HG02610 (cell line): ENCODE measurements at regions not wholly inside any gene's neighbourhood (a gene's known extent, or its start where the extent isn't known, plus 50 kb on each side); places are given as distances from the start of the nearest gene placed in this dataset.

ENCODE experiments used
- ATAC-seq: cut with Tn5 transposase; IDR thresholded peaks from one replicate; pipeline ENCODE4 v1.9.1; 2021; ENCODE audit warnings: mild to moderate bottlenecking, moderate library complexity; ENCODE audit not compliant: unreplicated experiment

- ATAC-seq = no peak
Observed at GRCh38 chr5:142479150-142479549, 154.3 kb upstream of the SPRY4 start.

- no peak for ATAC-seq
Observed at GRCh38 chr5:142478113-142478512, 153.3 kb upstream of the SPRY4 start.

GRCh38 chr5:142475102-142475513 lies 150.3 kb upstream of the SPRY4 start:
- no peak for ATAC-seq

- ATAC-seq = no peak
Observed at GRCh38 chr5:142474431-142475094, 149.7 kb upstream of the SPRY4 start.

- no peak for ATAC-seq
Observed at GRCh38 chr5:142473038-142473437, 148.2 kb upstream of the SPRY4 start.

GRCh38 chr5:142472306-142472951 lies 147.6 kb upstream of the SPRY4 start:
- ATAC-seq = no peak

GRCh38 chr5:142466195-142466971 lies 141.6 kb upstream of the SPRY4 start:
- ATAC-seq = no peak

- no peak for ATAC-seq
Observed at GRCh38 chr5:142465476-142465875, 140.7 kb upstream of the SPRY4 start.

GRCh38 chr5:142463904-142464303 lies 139.1 kb upstream of the SPRY4 start:
- no peak for ATAC-seq

GRCh38 chr5:142461028-142461590 lies 136.3 kb upstream of the SPRY4 start:
- ATAC-seq = no peak

- ATAC-seq = no peak
Observed at GRCh38 chr5:142459209-142459608, 134.4 kb upstream of the SPRY4 start.

- no peak for ATAC-seq
Observed at GRCh38 chr5:142455856-142456255, 131.0 kb upstream of the SPRY4 start.

GRCh38 chr5:142453932-142454331 lies 129.1 kb upstream of the SPRY4 start:
- ATAC-seq = no peak

- ATAC-seq = no peak
Observed at GRCh38 chr5:142450419-142450818, 125.6 kb upstream of the SPRY4 start.

- no peak for ATAC-seq
Observed at GRCh38 chr5:142447887-142448286, 123.1 kb upstream of the SPRY4 start.

- no peak for ATAC-seq
Observed at GRCh38 chr5:142446960-142447279, 122.1 kb upstream of the SPRY4 start.

- ATAC-seq = no peak
Observed at GRCh38 chr5:142446131-142446959, 121.5 kb upstream of the SPRY4 start.

GRCh38 chr5:142445266-142445665 lies 120.4 kb upstream of the SPRY4 start:
- ATAC-seq = no peak

- ATAC-seq = no peak
Observed at GRCh38 chr5:142441616-142442015, 116.8 kb upstream of the SPRY4 start.

GRCh38 chr5:142439207-142439860 lies 114.5 kb upstream of the SPRY4 start:
- ATAC-seq = no peak
